ENCODE measurements at regions not wholly inside any gene's neighbourhood (a gene's known extent, or its start where the extent isn't known, plus 50 kb on each side); places are given as distances from the start of the nearest gene placed in this dataset.
"Not testable (repeated sequence)": the region's sequence is repeated elsewhere in the genome, so short reads cannot be mapped to it uniquely, and the experiment has no call there.

- no peaks in the 10 kb centered on the region for H3K9me3 ChIP-seq (replicated peaks in 1 of 3)
- H3K27ac ChIP-seq, result no peak overlapping the region
- no peak overlapping the region for H3K4me3 ChIP-seq
- no peaks in the 10 kb centered on the region for H3K36me3 ChIP-seq (replicated peaks in 1 of 2)
- intact Hi-C loops (cut with DNase I), result no loop called here
- no peaks in the 10 kb centered on the region for H3K27me3 ChIP-seq
- no peak for DNase-seq
- WGBS, 4 donors, result 73 to 81% (median 76%) methylated on average over 14 of the region's 14 CpGs
- TF ChIP-seq, protein P1, sequence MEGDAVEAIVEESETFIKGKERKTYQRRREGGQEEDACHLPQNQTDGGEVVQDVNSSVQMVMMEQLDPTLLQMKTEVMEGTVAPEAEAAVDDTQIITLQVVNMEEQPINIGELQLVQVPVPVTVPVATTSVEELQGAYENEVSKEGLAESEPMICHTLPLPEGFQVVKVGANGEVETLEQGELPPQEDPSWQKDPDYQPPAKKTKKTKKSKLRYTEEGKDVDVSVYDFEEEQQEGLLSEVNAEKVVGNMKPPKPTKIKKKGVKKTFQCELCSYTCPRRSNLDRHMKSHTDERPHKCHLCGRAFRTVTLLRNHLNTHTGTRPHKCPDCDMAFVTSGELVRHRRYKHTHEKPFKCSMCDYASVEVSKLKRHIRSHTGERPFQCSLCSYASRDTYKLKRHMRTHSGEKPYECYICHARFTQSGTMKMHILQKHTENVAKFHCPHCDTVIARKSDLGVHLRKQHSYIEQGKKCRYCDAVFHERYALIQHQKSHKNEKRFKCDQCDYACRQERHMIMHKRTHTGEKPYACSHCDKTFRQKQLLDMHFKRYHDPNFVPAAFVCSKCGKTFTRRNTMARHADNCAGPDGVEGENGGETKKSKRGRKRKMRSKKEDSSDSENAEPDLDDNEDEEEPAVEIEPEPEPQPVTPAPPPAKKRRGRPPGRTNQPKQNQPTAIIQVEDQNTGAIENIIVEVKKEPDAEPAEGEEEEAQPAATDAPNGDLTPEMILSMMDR (IDR thresholded peaks at IDR 0.05), result no peak
- no peak for TF ChIP-seq POLR2A (IDR thresholded peaks at IDR 0.05)
- H3K4me1 ChIP-seq (replicated peaks in 1 of 2), result no peaks in the 10 kb centered on the region
Observed at GRCh38 chr18:76604108-76604934, 109.3 kb upstream of the ZNF516 start.

DNA sequence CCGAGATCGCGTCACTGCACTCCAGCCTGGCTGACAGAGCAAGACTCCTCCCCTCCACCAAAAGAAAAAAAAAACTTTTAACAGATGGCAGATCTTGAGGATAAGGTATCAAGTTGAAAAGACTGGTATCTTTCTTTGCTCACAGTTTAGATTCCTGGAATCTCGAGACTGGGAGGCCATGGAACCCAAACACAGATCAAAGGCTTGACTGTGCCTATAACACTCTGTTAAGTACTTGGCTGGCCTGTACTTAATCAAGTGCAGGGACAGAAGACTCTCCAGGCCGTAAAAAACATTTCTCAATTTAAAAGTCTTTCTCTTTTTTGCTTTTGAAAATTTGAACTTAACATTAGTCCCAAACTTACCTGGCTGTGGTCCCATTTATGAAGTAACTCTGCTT is 107.1 kb upstream of the ZNF516 start:
- no peaks in the 10 kb centered on the region for H3K9me3 ChIP-seq (replicated peaks in 1 of 3)
- no peak for TF ChIP-seq POLR2A (IDR thresholded peaks at IDR 0.05)
- TF ChIP-seq, protein P1 (IDR thresholded peaks at IDR 0.05), result no peak
- intact Hi-C loops (cut with DNase I), result no loop called here
- no peaks in the 10 kb centered on the region for H3K36me3 ChIP-seq (replicated peaks in 1 of 2)
- H3K4me3 ChIP-seq, result no peak overlapping the region
- WGBS, 4 donors, result 78 to 89% (median 88%) methylated on average over 5 of the region's 5 CpGs
- H3K27ac ChIP-seq, result no peak overlapping the region
- H3K4me1 ChIP-seq (replicated peaks in 1 of 2), result no peaks in the 10 kb centered on the region
- no peaks in the 10 kb centered on the region for H3K27me3 ChIP-seq
- DNase-seq, result no peak

DNA sequence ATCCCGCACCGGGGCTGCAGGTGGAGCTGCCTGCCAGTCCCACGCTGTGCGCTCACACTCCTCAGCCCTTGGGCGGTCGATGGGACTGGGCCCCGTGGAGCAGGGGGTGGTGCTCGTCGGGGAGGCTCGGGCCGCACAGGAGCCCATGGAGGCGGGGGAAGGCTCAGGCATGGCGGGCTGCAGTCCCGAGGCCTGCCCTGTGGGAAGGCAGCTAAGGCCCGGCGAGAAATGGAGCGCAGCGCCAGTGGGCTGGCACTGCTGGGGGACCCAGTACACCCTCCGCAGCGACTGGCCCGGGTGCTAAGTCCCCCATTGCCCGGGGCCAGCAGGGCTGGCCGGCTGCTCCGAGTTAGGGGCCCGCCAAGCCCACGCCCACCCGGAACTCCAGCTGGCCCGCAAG is 105.0 kb upstream of the ZNF516 start:
- H3K4me3 ChIP-seq; H3K4me1 ChIP-seq (replicated peaks in 1 of 2); H3K36me3 ChIP-seq (replicated peaks in 1 of 2); intact Hi-C loops (cut with DNase I); DNase-seq; H3K27me3 ChIP-seq; H3K27ac ChIP-seq; H3K9me3 ChIP-seq (replicated peaks in 1 of 3): not testable (repeated sequence)
- 90 to 98% (median 93%) methylated on average over 11 to 27 of the region's 28 CpGs for whole genome bisulfite sequencing, 4 donors

DNA sequence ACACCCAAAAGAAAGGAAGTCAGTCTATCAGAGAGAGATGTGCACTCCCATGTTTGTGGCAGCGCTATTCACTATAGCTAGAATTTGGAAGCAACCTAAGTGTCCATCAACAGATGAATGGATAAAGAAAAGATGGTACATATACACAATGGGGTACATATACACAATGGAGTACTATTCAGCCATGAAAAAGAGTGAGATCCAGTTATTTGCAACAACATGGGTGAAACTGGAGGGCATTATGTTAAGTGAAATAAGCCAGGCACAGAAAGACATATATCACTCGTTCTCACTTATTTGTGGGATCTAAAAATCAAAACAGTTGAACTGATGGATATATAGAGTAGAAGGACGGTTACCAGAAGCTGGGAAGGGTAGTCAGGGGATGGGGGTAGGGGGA is 99.9 kb upstream of the ZNF516 start:
- 82 to 87% (median 85%) methylated on average over 3 of the region's 3 CpGs for WGBS, 4 donors
- DNase-seq, result no peak

More for the DNA sequence above, 99.9 kb upstream of the ZNF516 start:
- intact Hi-C loops (cut with DNase I), result no loop called here
- no peaks in the 10 kb centered on the region for H3K4me1 ChIP-seq (replicated peaks in 1 of 2)
- TF ChIP-seq POLR2A (IDR thresholded peaks at IDR 0.05), result no peak
- TF ChIP-seq, protein P1 (IDR thresholded peaks at IDR 0.05), result no peak
- no peak overlapping the region for H3K4me3 ChIP-seq
- no peaks in the 10 kb centered on the region for H3K36me3 ChIP-seq (replicated peaks in 1 of 2)
- H3K27me3 ChIP-seq, result no peaks in the 10 kb centered on the region
- H3K27ac ChIP-seq, result no peak overlapping the region
- H3K9me3 ChIP-seq (replicated peaks in 1 of 3), result no peaks in the 10 kb centered on the region

All from adrenal gland (tissue), 9 donors.